GM12873 (cell line): ENCODE measurements at regions not wholly inside any gene's neighbourhood (a gene's known extent, or its start where the extent isn't known, plus 50 kb on each side); places are given as distances from the start of the nearest gene placed in this dataset.

ENCODE experiments used
- TF ChIP-seq, protein P1 (sequence below): IDR thresholded peaks from 2 replicates; pipeline ENCODE4 v1.5.1; 2012; ENCODE audit warnings: low read depth, mild to moderate bottlenecking, moderate library complexity, low read length, control low read depth; ENCODE audit not compliant: insufficient read depth; ENCODE audit errors: missing control alignments

DNA sequence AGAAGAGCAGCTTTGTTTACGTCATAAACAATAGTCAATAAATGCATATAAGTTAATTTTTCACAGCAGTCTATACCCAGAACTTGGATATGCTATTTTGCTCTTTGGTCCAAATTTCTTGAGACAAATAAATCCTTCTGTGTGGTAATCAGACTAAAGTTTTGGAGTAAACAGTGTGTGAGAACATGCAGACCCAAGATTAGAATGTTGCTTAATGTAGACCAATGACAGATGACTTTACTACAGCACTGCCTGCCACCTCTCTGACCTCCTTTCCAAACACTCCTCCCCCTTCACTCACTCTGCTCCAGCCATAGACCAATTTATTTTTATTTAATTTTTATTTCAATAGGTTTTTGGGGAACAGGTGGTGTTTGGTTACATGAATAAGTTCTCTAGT is 115.3 kb upstream of the TANK start:
- TF ChIP-seq, protein P1, sequence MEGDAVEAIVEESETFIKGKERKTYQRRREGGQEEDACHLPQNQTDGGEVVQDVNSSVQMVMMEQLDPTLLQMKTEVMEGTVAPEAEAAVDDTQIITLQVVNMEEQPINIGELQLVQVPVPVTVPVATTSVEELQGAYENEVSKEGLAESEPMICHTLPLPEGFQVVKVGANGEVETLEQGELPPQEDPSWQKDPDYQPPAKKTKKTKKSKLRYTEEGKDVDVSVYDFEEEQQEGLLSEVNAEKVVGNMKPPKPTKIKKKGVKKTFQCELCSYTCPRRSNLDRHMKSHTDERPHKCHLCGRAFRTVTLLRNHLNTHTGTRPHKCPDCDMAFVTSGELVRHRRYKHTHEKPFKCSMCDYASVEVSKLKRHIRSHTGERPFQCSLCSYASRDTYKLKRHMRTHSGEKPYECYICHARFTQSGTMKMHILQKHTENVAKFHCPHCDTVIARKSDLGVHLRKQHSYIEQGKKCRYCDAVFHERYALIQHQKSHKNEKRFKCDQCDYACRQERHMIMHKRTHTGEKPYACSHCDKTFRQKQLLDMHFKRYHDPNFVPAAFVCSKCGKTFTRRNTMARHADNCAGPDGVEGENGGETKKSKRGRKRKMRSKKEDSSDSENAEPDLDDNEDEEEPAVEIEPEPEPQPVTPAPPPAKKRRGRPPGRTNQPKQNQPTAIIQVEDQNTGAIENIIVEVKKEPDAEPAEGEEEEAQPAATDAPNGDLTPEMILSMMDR: no peak

DNA sequence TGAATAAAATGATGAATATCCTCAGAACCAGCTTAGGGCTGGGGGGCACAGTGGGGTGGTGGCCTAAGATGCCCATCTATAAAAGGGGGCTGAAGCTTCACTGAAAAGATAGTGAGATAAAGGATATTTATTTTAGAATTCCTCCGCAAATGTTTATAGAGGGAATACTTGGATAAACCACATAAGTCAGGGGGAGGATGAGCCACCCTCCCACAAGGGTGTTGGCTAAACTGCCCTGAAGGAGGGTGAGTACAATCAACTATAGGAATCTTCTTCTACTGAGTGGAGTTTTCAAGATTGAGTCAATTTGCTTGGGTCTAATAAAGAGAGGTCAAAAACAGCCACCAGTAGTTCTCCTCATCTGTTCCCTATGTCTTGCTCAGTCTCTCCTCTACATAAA is 114.5 kb upstream of the TANK start:
- TF ChIP-seq, protein P1: no peak

DNA sequence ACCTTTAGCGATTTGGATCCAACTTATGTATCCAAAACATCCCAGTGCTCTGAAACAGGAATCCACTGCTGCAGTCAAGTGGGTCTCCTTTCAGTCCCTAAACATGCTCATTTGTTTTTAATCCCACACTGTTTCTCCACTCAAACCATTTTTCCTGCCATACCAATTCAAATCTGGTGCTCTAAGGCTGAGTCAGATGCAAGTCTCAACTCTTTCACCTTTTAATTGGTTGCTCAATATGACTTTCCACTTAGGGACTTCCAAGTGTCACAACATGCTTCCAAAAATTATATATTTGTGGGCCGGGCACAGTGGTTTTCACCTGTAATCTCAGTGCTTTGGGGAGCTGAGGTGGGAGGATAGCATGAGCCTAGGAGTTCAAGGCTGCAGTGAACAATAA is 113.4 kb upstream of the TANK start:
- TF ChIP-seq, protein P1: no peak

DNA sequence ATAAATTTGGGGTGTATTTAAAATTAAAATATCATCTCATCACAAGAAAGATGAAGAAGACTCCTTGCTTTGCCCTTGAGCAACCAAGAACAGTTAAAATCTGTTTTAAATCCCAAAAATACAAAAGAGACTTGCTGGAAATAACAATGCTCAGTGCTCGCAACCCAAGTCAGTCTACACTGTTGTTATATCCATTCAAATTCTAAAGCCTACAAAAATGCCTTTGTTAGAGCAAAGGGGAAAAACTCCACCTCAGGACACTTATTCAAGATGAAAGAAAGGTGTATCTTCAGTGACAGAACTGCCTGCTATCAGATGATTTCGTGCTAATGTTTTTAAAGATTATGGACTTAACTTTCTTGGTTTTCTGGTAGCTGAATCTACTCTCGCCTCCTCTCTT is 111.9 kb upstream of the TANK start:
- TF ChIP-seq, protein P1: no peak

DNA sequence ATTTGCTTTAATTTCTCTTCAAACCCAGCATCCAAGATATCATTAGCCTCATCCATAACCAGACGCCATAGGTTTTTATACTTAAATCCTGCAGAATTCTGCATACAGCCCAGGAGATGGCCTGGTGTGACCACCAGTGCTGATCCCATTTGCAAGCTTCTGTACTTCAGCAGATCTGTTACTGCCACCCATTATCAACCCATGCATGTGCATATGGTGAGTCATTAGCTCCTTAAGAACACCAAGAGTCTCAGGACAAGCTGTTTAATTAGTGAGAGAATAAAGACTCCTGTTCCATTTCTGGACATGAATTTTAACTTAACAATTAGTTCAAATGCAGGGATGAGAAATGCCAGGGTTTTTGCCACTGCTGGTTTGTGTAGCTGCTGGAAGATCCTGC is 110.7 kb upstream of the TANK start:
- TF ChIP-seq, protein P1: no peak

DNA sequence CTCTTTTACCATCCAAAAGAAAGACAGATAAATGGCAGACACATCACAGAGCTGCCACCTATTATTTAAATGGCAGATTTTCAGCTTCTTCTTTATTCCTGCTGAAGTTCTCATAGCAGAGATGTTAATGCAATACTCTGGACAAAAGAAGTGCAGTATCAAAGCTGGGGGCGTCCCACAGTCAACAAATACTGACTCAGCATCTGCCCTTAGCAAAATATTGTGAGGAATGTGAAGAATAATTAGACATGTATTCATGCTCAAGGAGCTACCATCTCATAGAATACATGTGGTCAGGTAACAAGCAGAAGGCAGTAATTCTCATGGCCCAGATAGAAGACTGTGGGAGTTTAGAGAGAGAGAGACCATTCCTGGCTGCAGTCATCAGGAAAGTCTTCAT is 108.0 kb upstream of the TANK start:
- TF ChIP-seq, protein P1: no peak

DNA sequence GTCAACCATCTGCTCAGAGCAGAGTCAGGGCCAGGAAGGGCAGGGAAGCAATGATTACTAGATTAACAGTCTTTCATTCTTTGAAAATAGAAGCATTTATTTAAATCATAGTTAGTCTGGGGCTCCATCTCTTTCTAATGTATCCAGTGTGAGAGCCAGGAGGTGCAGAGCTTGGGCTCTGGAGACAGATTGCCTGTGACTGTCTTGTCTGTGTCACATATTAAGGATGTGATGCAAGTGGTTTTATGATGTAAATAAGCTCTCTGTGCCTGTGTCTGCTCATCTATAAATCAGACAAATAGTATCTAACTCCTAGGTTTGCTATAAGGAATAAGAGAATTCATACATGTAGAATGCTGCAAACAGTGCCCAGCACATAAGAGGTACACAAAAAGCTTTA is 104.9 kb upstream of the TANK start:
- TF ChIP-seq, protein P1: no peak
